ENCODE measurements at regions not wholly inside any gene's neighbourhood (a gene's known extent, or its start where the extent isn't known, plus 50 kb on each side); places are given as distances from the start of the nearest gene placed in this dataset.

DNA sequence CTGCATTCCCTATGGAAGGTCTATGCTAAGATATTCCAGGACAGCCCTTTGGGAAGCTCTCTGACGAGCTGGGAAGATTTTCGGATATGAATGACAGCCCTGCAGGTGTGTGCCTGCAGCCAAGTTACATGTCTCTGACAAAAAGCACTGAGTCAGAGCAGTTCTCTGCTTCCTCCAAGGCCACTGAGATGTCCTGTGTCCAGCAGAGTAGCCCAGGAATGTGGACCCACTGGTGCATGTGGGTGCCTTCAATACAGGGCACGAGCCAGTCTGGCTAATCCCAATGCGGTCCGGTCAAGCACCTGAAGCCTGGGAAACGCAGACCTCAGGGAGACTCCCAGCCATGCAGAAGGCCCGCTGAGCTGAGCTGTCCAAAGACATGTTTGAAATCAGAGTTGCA lies 565.7 kb downstream of the TCERG1L start:
- TF ChIP-seq, protein P1, sequence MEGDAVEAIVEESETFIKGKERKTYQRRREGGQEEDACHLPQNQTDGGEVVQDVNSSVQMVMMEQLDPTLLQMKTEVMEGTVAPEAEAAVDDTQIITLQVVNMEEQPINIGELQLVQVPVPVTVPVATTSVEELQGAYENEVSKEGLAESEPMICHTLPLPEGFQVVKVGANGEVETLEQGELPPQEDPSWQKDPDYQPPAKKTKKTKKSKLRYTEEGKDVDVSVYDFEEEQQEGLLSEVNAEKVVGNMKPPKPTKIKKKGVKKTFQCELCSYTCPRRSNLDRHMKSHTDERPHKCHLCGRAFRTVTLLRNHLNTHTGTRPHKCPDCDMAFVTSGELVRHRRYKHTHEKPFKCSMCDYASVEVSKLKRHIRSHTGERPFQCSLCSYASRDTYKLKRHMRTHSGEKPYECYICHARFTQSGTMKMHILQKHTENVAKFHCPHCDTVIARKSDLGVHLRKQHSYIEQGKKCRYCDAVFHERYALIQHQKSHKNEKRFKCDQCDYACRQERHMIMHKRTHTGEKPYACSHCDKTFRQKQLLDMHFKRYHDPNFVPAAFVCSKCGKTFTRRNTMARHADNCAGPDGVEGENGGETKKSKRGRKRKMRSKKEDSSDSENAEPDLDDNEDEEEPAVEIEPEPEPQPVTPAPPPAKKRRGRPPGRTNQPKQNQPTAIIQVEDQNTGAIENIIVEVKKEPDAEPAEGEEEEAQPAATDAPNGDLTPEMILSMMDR (optimal IDR thresholded peaks at IDR 0.05 in 1 of 3, IDR thresholded peaks at IDR 0.05 in 1 of 3, conservative IDR thresholded peaks at IDR 0.05 in 1 of 3; ENCODE audit: extremely low read depth in 1 of 3, insufficient read depth in 2 of 3, low read length in 3 of 3) = no peak
- no peak for TF ChIP-seq EZH2 (IDR thresholded peaks at IDR 0.05; ENCODE audit: low read length)
- peaks cover 4% of the 10 kb centered on the region for H3K9me3 ChIP-seq (ENCODE audit: control insufficient read depth, low read depth, low read length)

DNA sequence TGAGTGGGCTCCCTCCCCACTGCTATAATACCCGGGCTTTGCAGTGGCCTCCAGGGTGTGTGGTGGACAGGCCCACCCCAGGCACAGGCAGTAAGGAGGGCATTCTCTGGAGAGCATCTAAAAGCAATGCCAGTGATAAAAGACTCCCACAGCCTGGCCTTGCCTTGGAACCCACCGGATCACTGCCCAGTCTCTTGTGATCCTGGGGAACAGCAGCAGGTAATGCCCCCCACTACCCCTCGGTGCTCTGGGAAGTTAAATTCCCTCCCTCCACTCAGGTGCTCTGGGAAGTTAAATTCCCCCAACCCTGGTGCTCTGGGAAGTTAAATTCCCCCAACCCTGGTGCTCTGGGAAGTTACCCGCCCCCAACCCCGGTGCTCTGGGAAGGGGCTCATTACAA lies 565.2 kb downstream of the TCERG1L start:
- FAIRE-seq = no peak
- H3K79me2 ChIP-seq (ENCODE audit: control insufficient read depth, insufficient read depth, low read length) = no peaks in the 10 kb centered on the region
- no peak overlapping the region for H3K4me3 ChIP-seq (ENCODE audit: control insufficient read depth in 2 of 3, extremely low read depth in 1 of 3, insufficient read depth in 2 of 3, low read depth in 1 of 3, low read length in 3 of 3)
- H3K9me1 ChIP-seq (ENCODE audit: control insufficient read depth, extremely low read depth, insufficient read depth, low read length) = no peaks in the 10 kb centered on the region
- no peak for DNase-seq (ENCODE audit: low read depth, low spot score)
- TF ChIP-seq EZH2 (IDR thresholded peaks at IDR 0.05; ENCODE audit: low read length) = no peak
- TF ChIP-seq, protein P1 (optimal IDR thresholded peaks at IDR 0.05 in 1 of 3, IDR thresholded peaks at IDR 0.05 in 1 of 3, conservative IDR thresholded peaks at IDR 0.05 in 1 of 3; ENCODE audit: extremely low read depth in 1 of 3, insufficient read depth in 2 of 3, low read length in 3 of 3) = no peak
- H3K36me3 ChIP-seq (ENCODE audit: control insufficient read depth in 2 of 2, extremely low read depth in 1 of 2, insufficient read depth in 2 of 2, low read length in 2 of 2) = no peaks in the 10 kb centered on the region
- dilution Hi-C loops (cut with MboI; ENCODE audit: extremely low pct_ligation_motif_present, low sequenced_read_pairs) = no loop called here
- no peak overlapping the region for H2AFZ ChIP-seq (ENCODE audit: control insufficient read depth, low read length)
- H3K9ac ChIP-seq (ENCODE audit: control insufficient read depth, extremely low read depth, insufficient read depth, low read length) = no peak overlapping the region
- peaks cover 6% of the 10 kb centered on the region for H3K9me3 ChIP-seq (ENCODE audit: control insufficient read depth, low read depth, low read length)
- H3K27ac ChIP-seq (ENCODE audit: control insufficient read depth, insufficient read depth, low read length) = no peak overlapping the region
- H3K27me3 ChIP-seq (ENCODE audit: control insufficient read depth, extremely low read depth, insufficient read depth, low read length) = no peaks in the 10 kb centered on the region
- no peak overlapping the region for H3K4me2 ChIP-seq (ENCODE audit: control insufficient read depth, extremely low read depth, insufficient read depth, low read depth, low read length)
- H4K20me1 ChIP-seq (ENCODE audit: control insufficient read depth, extremely low read depth, insufficient read depth, low read length) = no peaks in the 10 kb centered on the region
- no peaks in the 10 kb centered on the region for H3K4me1 ChIP-seq (ENCODE audit: control insufficient read depth, extremely low read depth, insufficient read depth, low read length)

More for the DNA sequence above, 565.7 kb downstream of the TCERG1L start:
- Histone ChIP-seq H3K9me1 (ENCODE audit: control insufficient read depth, extremely low read depth, insufficient read depth, low read length) (no peaks in the 10 kb centered on the region), H3K9ac (ENCODE audit: control insufficient read depth, extremely low read depth, insufficient read depth, low read length) (no peak overlapping the region), H3K4me2 (ENCODE audit: control insufficient read depth, extremely low read depth, insufficient read depth, low read depth, low read length) (no peak overlapping the region), H3K4me3 (ENCODE audit: control insufficient read depth in 2 of 3, extremely low read depth in 1 of 3, insufficient read depth in 2 of 3, low read depth in 1 of 3, low read length in 3 of 3) (no peak overlapping the region), H2AFZ (ENCODE audit: control insufficient read depth, low read length) (no peak overlapping the region), H3K79me2 (ENCODE audit: control insufficient read depth, insufficient read depth, low read length) (no peaks in the 10 kb centered on the region), H3K27ac (ENCODE audit: control insufficient read depth, insufficient read depth, low read length) (no peak overlapping the region), H3K4me1 (ENCODE audit: control insufficient read depth, extremely low read depth, insufficient read depth, low read length) (no peaks in the 10 kb centered on the region), H3K27me3 (ENCODE audit: control insufficient read depth, extremely low read depth, insufficient read depth, low read length) (no peaks in the 10 kb centered on the region), H3K36me3 (ENCODE audit: control insufficient read depth in 2 of 2, extremely low read depth in 1 of 2, insufficient read depth in 2 of 2, low read length in 2 of 2) (no peaks in the 10 kb centered on the region), H4K20me1 (ENCODE audit: control insufficient read depth, extremely low read depth, insufficient read depth, low read length) (no peaks in the 10 kb centered on the region)
- DNase-seq (ENCODE audit: low read depth, low spot score) = no peak
- FAIRE-seq = no peak
- dilution Hi-C loops (cut with MboI; ENCODE audit: extremely low pct_ligation_motif_present, low sequenced_read_pairs) = no loop called here
